Liver (tissue), 8 donors: ENCODE measurements at regions not wholly inside any gene's neighbourhood (a gene's known extent, or its start where the extent isn't known, plus 50 kb on each side); places are given as distances from the start of the nearest gene placed in this dataset.
A peak's percentile ranks its signal among the peaks of the same experiment; 100 is the strongest.

Experiments
- DNase-seq: peaks from one replicate; pipeline ENCODE4 v3.0.0-alpha.2; 2017; ENCODE audit warnings: low spot score
- H3K27ac ChIP-seq, 2 donors: one replicate each; pipeline ENCODE4 v1.7.0; 2013; ENCODE audit warnings: inconsistent platforms in 2 of 2, low read length in 2 of 2, control low read depth in 1 of 2, low read depth in 1 of 2, mild to moderate bottlenecking in 1 of 2
- H3K27me3 ChIP-seq, 4 donors: one replicate each; pipeline versions ENCODE4 v1.6.1 to v1.7.0; 2013; ENCODE audit warnings: low read length in 3 of 4, inconsistent platforms in 1 of 4, mild to moderate bottlenecking in 1 of 4, moderate library complexity in 1 of 4; ENCODE audit not compliant: control insufficient read depth in 4 of 4, insufficient read depth in 4 of 4
- H3K36me3 ChIP-seq, 4 donors: one replicate each; pipeline versions ENCODE4 v1.6.1 to v1.7.0; 2013; ENCODE audit warnings: low read length in 3 of 4, mild to moderate bottlenecking in 3 of 4, low read depth in 1 of 4, moderate library complexity in 1 of 4; ENCODE audit not compliant: control insufficient read depth in 4 of 4, insufficient read depth in 3 of 4
- H3K4me1 ChIP-seq, 4 donors: one replicate each; pipeline versions ENCODE4 v1.6.1 to v1.7.0; 2013; ENCODE audit warnings: low read length in 3 of 4, mild to moderate bottlenecking in 3 of 4, moderate library complexity in 1 of 4; ENCODE audit not compliant: control insufficient read depth in 4 of 4, insufficient read depth in 4 of 4
- H3K4me3 ChIP-seq, 3 donors: one replicate each; pipeline versions ENCODE4 v1.6.1 to v1.7.0; 2013; ENCODE audit warnings: low read length in 3 of 3, control low read depth in 1 of 3, low read depth in 1 of 3, mild to moderate bottlenecking in 1 of 3
- H3K9ac ChIP-seq, 2 donors: one replicate each; pipeline ENCODE4 v1.7.0; 2013; ENCODE audit warnings: low read length in 2 of 2, mild to moderate bottlenecking in 2 of 2, moderate library complexity in 2 of 2, control low read depth in 1 of 2, low read depth in 1 of 2
- H3K9me3 ChIP-seq, 4 donors: one replicate each; pipeline versions ENCODE4 v1.6.1 to v1.7.0; 2013; ENCODE audit warnings: low read length in 3 of 4; ENCODE audit not compliant: control insufficient read depth in 4 of 4
- FOXA1 ChIP-seq: IDR thresholded peaks from 2 replicates; pipeline ENCODE4 v1.6.1; 2016; ENCODE audit warnings: antibody characterized with exemption
- FOXA2 ChIP-seq: IDR thresholded peaks from 2 replicates; pipeline ENCODE4 v1.6.1; 2016; ENCODE audit warnings: antibody characterized with exemption
- HNF4A ChIP-seq, 2 donors: conservative IDR thresholded peaks; 2 replicates each; pipeline ENCODE4 v1.6.1; 2016; ENCODE audit warnings: antibody characterized with exemption in 2 of 2, mild to moderate bottlenecking in 2 of 2
- HNF4G ChIP-seq: IDR thresholded peaks from 2 replicates; pipeline ENCODE4 v1.6.1; 2016; ENCODE audit warnings: antibody characterized with exemption
- JUND ChIP-seq, 2 donors: IDR thresholded peaks; 2 replicates each; pipeline ENCODE4 v1.6.1; 2016; ENCODE audit warnings: antibody characterized with exemption in 2 of 2
- RAD21 ChIP-seq, 2 donors: IDR thresholded peaks; 2 replicates each; pipeline ENCODE4 v1.6.1; 2016; ENCODE audit warnings: antibody characterized with exemption in 2 of 2, mild to moderate bottlenecking in 2 of 2
- RXRA ChIP-seq, 2 donors: IDR thresholded peaks; 2 replicates each; pipeline ENCODE4 v1.6.1; 2017 to 2018; ENCODE audit warnings: antibody characterized with exemption in 2 of 2, mild to moderate bottlenecking in 1 of 2
- SP1 ChIP-seq: IDR thresholded peaks from 2 replicates; pipeline ENCODE4 v1.6.1; 2018; ENCODE audit warnings: antibody characterized with exemption, mild to moderate bottlenecking
- WGBS: extraction: QIAGEN DNeasy Blood & Tissue Kit; methylation state at CpG from one replicate; pipeline ENCODE4 v1.1.7; 2013; 5-methylcytosine and 5-hydroxymethylcytosine counted together
- TF ChIP-seq, protein P1 (sequence below): IDR thresholded peaks from 2 replicates; pipeline ENCODE4 v1.6.1; 2016; ENCODE audit warnings: antibody characterized with exemption
- TF ChIP-seq, protein P2 (sequence below): IDR thresholded peaks from 2 replicates; pipeline ENCODE4 v1.6.1; 2016; ENCODE audit warnings: antibody characterized with exemption, mild to moderate bottlenecking
- TF ChIP-seq, protein P3 (sequence below): fragments of 150-350 bp; IDR thresholded peaks from 2 replicates; pipeline ENCODE4 v1.5.1; 2017; ENCODE audit warnings: improper control_type of control experiment, low read depth, low read length; ENCODE audit not compliant: missing input control
- TF ChIP-seq, protein P4 (sequence below): IDR thresholded peaks from 2 replicates; pipeline ENCODE4 v1.6.1; 2016; ENCODE audit warnings: antibody characterized with exemption
- donor health status: healthy.
- donor health status: healthy.
- donor health status: healthy.
- donor health status: healthy.
- donor health status: healthy.

DNA sequence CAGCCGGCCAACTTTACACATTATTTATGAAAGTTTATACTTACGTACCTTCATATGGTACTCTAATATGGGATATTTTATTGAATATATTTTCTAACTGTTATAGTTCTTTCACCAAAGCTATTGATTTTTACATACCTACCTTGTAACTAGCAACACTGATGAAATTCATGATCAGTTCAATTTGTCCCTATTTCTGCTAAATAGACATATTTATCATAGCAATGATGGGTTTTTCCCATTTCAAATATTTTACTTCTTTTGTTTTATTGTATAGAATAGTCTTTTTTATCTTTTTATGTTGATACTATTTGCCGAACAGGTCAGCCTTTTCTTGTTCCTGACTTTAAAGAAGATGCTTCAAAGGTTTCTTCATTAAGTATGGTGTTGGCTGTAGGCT lies 59.0 kb upstream of the CTNND2 start:
- Histone ChIP-seq H3K4me1 (no peaks in the 10 kb centered on the region), H3K9ac (no peak overlapping the region), H3K36me3 (no peaks in the 10 kb centered on the region), H3K27ac (no peak overlapping the region), H3K9me3 (no peaks in the 10 kb centered on the region), H3K4me3 (no peak overlapping the region), H3K27me3 (no peaks in the 10 kb centered on the region)
- no peak for DNase-seq
- TF ChIP-seq FOXA1: no peak
- TF ChIP-seq SP1: no peak
- TF ChIP-seq FOXA2: no peak
- no peak for TF ChIP-seq HNF4G
- TF ChIP-seq RXRA (IDR thresholded peaks at IDR 0.05): no peak
- TF ChIP-seq, protein P1, sequence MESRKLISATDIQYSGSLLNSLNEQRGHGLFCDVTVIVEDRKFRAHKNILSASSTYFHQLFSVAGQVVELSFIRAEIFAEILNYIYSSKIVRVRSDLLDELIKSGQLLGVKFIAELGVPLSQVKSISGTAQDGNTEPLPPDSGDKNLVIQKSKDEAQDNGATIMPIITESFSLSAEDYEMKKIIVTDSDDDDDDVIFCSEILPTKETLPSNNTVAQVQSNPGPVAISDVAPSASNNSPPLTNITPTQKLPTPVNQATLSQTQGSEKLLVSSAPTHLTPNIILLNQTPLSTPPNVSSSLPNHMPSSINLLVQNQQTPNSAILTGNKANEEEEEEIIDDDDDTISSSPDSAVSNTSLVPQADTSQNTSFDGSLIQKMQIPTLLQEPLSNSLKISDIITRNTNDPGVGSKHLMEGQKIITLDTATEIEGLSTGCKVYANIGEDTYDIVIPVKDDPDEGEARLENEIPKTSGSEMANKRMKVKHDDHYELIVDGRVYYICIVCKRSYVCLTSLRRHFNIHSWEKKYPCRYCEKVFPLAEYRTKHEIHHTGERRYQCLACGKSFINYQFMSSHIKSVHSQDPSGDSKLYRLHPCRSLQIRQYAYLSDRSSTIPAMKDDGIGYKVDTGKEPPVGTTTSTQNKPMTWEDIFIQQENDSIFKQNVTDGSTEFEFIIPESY: no peak
- no peak for TF ChIP-seq HNF4A (conservative IDR thresholded peaks at IDR 0.05)
- 88% methylated on average over 3 of the region's 3 CpGs for WGBS

DNA sequence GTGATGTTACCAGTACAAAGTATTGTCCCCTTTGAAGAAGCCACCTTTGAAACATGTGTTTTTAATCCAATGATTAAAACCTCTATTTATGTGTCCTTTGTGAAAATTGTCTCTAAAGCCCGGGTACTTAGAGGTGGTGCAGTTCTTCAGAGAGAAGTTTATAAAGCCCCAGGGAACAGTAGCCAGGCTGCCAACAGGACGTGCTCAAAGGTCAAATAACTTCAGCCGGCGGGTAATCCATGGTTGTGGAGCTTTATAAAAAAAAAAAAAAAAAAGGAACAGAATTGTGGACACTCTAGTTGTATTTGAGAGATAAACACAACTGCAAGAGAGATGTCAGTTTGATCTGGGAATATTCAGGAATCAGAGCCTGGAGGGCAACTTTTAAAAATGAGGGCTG lies 57.9 kb upstream of the CTNND2 start:
- WGBS: 17% methylated on average over 4 of the region's 4 CpGs
- Histone ChIP-seq H3K27ac (no peak overlapping the region), H3K4me1 (no peaks in the 10 kb centered on the region), H3K9me3 (no peaks in the 10 kb centered on the region), H3K4me3 (no peak overlapping the region), H3K9ac (no peak overlapping the region), H3K36me3 (no peaks in the 10 kb centered on the region), H3K27me3 (no peaks in the 10 kb centered on the region)
- TF ChIP-seq HNF4A (conservative IDR thresholded peaks at IDR 0.05): peak in 1 of 2 donors; percentile 41
- TF ChIP-seq, protein P2, sequence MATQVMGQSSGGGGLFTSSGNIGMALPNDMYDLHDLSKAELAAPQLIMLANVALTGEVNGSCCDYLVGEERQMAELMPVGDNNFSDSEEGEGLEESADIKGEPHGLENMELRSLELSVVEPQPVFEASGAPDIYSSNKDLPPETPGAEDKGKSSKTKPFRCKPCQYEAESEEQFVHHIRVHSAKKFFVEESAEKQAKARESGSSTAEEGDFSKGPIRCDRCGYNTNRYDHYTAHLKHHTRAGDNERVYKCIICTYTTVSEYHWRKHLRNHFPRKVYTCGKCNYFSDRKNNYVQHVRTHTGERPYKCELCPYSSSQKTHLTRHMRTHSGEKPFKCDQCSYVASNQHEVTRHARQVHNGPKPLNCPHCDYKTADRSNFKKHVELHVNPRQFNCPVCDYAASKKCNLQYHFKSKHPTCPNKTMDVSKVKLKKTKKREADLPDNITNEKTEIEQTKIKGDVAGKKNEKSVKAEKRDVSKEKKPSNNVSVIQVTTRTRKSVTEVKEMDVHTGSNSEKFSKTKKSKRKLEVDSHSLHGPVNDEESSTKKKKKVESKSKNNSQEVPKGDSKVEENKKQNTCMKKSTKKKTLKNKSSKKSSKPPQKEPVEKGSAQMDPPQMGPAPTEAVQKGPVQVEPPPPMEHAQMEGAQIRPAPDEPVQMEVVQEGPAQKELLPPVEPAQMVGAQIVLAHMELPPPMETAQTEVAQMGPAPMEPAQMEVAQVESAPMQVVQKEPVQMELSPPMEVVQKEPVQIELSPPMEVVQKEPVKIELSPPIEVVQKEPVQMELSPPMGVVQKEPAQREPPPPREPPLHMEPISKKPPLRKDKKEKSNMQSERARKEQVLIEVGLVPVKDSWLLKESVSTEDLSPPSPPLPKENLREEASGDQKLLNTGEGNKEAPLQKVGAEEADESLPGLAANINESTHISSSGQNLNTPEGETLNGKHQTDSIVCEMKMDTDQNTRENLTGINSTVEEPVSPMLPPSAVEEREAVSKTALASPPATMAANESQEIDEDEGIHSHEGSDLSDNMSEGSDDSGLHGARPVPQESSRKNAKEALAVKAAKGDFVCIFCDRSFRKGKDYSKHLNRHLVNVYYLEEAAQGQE: no peak
- TF ChIP-seq RXRA (IDR thresholded peaks at IDR 0.05): peak in 1 of 2 donors; percentile 7
- TF ChIP-seq, protein P1: no peak
- DNase-seq: no peak

DNA sequence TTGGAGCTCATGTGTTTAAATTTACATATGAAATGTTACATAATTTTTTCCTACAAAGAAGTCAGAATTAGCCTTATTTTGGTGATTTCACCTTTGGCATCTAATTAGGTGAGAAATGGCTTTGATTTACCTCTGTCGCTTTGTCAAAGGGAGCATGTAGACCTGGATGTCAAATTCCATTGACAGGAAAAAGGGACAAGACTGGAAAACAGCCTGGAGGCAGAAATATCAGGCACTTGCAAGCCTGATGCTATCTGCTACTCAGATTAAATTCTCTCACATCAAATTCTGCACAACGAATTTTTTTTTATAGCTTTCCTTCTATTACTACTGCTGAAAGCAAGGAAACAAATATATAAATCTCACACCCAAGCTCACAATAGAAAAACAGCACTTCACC lies 54.1 kb upstream of the CTNND2 start:
- Histone ChIP-seq H3K9me3 (no peaks in the 10 kb centered on the region), H3K4me3 (no peak overlapping the region), H3K36me3 (no peaks in the 10 kb centered on the region), H3K27ac (no peak overlapping the region), H3K27me3 (no peaks in the 10 kb centered on the region), H3K4me1 (no peaks in the 10 kb centered on the region), H3K9ac (no peak overlapping the region)
- WGBS: 58% methylated on average over 2 of the region's 2 CpGs
- no peak for TF ChIP-seq JUND (IDR thresholded peaks at IDR 0.05)
- TF ChIP-seq RAD21 (IDR thresholded peaks at IDR 0.05): no peak
- no peak for TF ChIP-seq HNF4A (conservative IDR thresholded peaks at IDR 0.05)
- TF ChIP-seq RXRA (IDR thresholded peaks at IDR 0.05): no peak
- TF ChIP-seq, protein P3, sequence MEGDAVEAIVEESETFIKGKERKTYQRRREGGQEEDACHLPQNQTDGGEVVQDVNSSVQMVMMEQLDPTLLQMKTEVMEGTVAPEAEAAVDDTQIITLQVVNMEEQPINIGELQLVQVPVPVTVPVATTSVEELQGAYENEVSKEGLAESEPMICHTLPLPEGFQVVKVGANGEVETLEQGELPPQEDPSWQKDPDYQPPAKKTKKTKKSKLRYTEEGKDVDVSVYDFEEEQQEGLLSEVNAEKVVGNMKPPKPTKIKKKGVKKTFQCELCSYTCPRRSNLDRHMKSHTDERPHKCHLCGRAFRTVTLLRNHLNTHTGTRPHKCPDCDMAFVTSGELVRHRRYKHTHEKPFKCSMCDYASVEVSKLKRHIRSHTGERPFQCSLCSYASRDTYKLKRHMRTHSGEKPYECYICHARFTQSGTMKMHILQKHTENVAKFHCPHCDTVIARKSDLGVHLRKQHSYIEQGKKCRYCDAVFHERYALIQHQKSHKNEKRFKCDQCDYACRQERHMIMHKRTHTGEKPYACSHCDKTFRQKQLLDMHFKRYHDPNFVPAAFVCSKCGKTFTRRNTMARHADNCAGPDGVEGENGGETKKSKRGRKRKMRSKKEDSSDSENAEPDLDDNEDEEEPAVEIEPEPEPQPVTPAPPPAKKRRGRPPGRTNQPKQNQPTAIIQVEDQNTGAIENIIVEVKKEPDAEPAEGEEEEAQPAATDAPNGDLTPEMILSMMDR: no peak
- no peak for TF ChIP-seq FOXA2
- TF ChIP-seq, protein P4, sequence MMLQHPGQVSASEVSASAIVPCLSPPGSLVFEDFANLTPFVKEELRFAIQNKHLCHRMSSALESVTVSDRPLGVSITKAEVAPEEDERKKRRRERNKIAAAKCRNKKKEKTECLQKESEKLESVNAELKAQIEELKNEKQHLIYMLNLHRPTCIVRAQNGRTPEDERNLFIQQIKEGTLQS: no peak
- DNase-seq: no peak
